GM19463 (cell line): ENCODE measurements at regions not wholly inside any gene's neighbourhood (a gene's known extent, or its start where the extent isn't known, plus 50 kb on each side); places are given as distances from the start of the nearest gene placed in this dataset.

Experiments
- ATAC-seq: cut with Tn5 transposase; IDR thresholded peaks from one replicate; pipeline ENCODE4 v1.9.1; 2021; ENCODE audit warnings: mild to moderate bottlenecking, moderate library complexity; ENCODE audit not compliant: unreplicated experiment

GRCh38 chr13:79749566-79749965, 268.6 kb downstream of the NDFIP2 start:
- no peak for ATAC-seq

- ATAC-seq = no peak
Measured at GRCh38 chr13:79745081-79745480, 264.1 kb downstream of the NDFIP2 start.

GRCh38 chr13:79742923-79743322, 262.0 kb downstream of the NDFIP2 start:
- no peak for ATAC-seq

GRCh38 chr13:79740991-79741390, 260.0 kb downstream of the NDFIP2 start:
- no peak for ATAC-seq

- no peak for ATAC-seq
Measured at GRCh38 chr13:79736356-79736755, 255.4 kb downstream of the NDFIP2 start.

GRCh38 chr13:79735228-79735627, 254.3 kb downstream of the NDFIP2 start:
- ATAC-seq = no peak

- ATAC-seq = no peak
Measured at GRCh38 chr13:79727086-79727485, 246.1 kb downstream of the NDFIP2 start.

- no peak for ATAC-seq
Measured at GRCh38 chr13:79725841-79726240, 244.9 kb downstream of the NDFIP2 start.

GRCh38 chr13:79724348-79725103, 243.6 kb downstream of the NDFIP2 start:
- peak; percentile 53 for ATAC-seq

GRCh38 chr13:79723519-79724024, 242.6 kb downstream of the NDFIP2 start:
- no peak for ATAC-seq

- ATAC-seq = no peak
Measured at GRCh38 chr13:79722885-79723445, 242.0 kb downstream of the NDFIP2 start.

GRCh38 chr13:79716191-79716590, 235.2 kb downstream of the NDFIP2 start:
- no peak for ATAC-seq

GRCh38 chr13:79711631-79712030, 230.7 kb downstream of the NDFIP2 start:
- no peak for ATAC-seq

- no peak for ATAC-seq
Measured at GRCh38 chr13:79710376-79710775, 229.4 kb downstream of the NDFIP2 start.

- ATAC-seq = no peak
Measured at GRCh38 chr13:79709471-79709870, 228.5 kb downstream of the NDFIP2 start.

GRCh38 chr13:79703772-79704171, 222.8 kb downstream of the NDFIP2 start:
- ATAC-seq = peak; percentile 68

GRCh38 chr13:79695754-79696153, 214.8 kb downstream of the NDFIP2 start:
- ATAC-seq = no peak

- no peak for ATAC-seq
Measured at GRCh38 chr13:79692846-79693245, 211.9 kb downstream of the NDFIP2 start.

GRCh38 chr13:79691826-79692225, 210.9 kb downstream of the NDFIP2 start:
- ATAC-seq = no peak

GRCh38 chr13:79688741-79689140, 207.8 kb downstream of the NDFIP2 start:
- ATAC-seq = no peak

GRCh38 chr13:79686441-79686840, 205.5 kb downstream of the NDFIP2 start:
- no peak for ATAC-seq

- ATAC-seq = no peak
Measured at GRCh38 chr13:79684371-79684770, 203.4 kb downstream of the NDFIP2 start.
